ENCODE measurements at regions not wholly inside any gene's neighbourhood (a gene's known extent, or its start where the extent isn't known, plus 50 kb on each side); places are given as distances from the start of the nearest gene placed in this dataset.

GRCh38 chr7:108789451-108789850, 219.8 kb downstream of the DNAJB9 start:
- no peak for TF ChIP-seq POLR2A (IDR thresholded peaks at IDR 0.05)
- no peak for TF ChIP-seq POLR2AphosphoS5 (IDR thresholded peaks at IDR 0.05; ENCODE audit: insufficient read depth in 1 of 2, low read depth in 1 of 2)
- TF ChIP-seq CTCF (IDR thresholded peaks at IDR 0.05) = no peak
- Histone ChIP-seq H3K9me3 (no peaks in the 10 kb centered on the region), H3K4me3 (no peak overlapping the region), H3K36me3 (no peaks in the 10 kb centered on the region), H3K27me3 (no peaks in the 10 kb centered on the region), H3K4me1 (no peaks in the 10 kb centered on the region), H3K27ac (no peak overlapping the region)
- intact Hi-C loops (cut with DNase I) = no loop called here
- DNase-seq (ENCODE audit: extremely low spot score in 2 of 2) = no peak

GRCh38 chr7:108794466-108794865, 224.8 kb downstream of the DNAJB9 start:
- Histone ChIP-seq H3K27me3 (no peaks in the 10 kb centered on the region), H3K27ac (no peak overlapping the region), H3K9me3 (no peaks in the 10 kb centered on the region), H3K36me3 (no peaks in the 10 kb centered on the region), H3K4me3 (no peak overlapping the region), H3K4me1 (no peaks in the 10 kb centered on the region)
- intact Hi-C loops (cut with DNase I) = no loop called here
- DNase-seq (ENCODE audit: extremely low spot score in 2 of 2) = no peak
- TF ChIP-seq POLR2AphosphoS5 (IDR thresholded peaks at IDR 0.05; ENCODE audit: insufficient read depth in 1 of 2, low read depth in 1 of 2) (no peak), POLR2A (IDR thresholded peaks at IDR 0.05) (no peak), CTCF (IDR thresholded peaks at IDR 0.05) (no peak)

- Histone ChIP-seq H3K36me3 (no peaks in the 10 kb centered on the region), H3K4me1 (no peaks in the 10 kb centered on the region), H3K27ac (no peak overlapping the region), H3K9me3 (no peaks in the 10 kb centered on the region), H3K4me3 (no peak overlapping the region), H3K27me3 (no peaks in the 10 kb centered on the region)
- TF ChIP-seq CTCF (IDR thresholded peaks at IDR 0.05) = no peak
- no peak for TF ChIP-seq POLR2A (IDR thresholded peaks at IDR 0.05)
- TF ChIP-seq POLR2AphosphoS5 (IDR thresholded peaks at IDR 0.05; ENCODE audit: insufficient read depth in 1 of 2, low read depth in 1 of 2) = no peak
- intact Hi-C loops (cut with DNase I) = no loop called here
- DNase-seq (ENCODE audit: extremely low spot score in 2 of 2) = no peak
Measured at GRCh38 chr7:108802650-108803049, 233.0 kb downstream of the DNAJB9 start.

- H3K9me3 ChIP-seq = no peaks in the 10 kb centered on the region
- intact Hi-C loops (cut with DNase I) = no loop called here
- H3K4me3 ChIP-seq = no peak overlapping the region
- no peaks in the 10 kb centered on the region for H3K27me3 ChIP-seq
- H3K36me3 ChIP-seq = no peaks in the 10 kb centered on the region
- no peak overlapping the region for H3K27ac ChIP-seq
- DNase-seq (ENCODE audit: extremely low spot score in 2 of 2) = no peak
- H3K4me1 ChIP-seq = no peaks in the 10 kb centered on the region
- TF ChIP-seq POLR2AphosphoS5 (IDR thresholded peaks at IDR 0.05; ENCODE audit: insufficient read depth in 1 of 2, low read depth in 1 of 2) = no peak
- TF ChIP-seq POLR2A (IDR thresholded peaks at IDR 0.05) = no peak
- no peak for TF ChIP-seq CTCF (IDR thresholded peaks at IDR 0.05)
Measured at GRCh38 chr7:108805808-108806397, 236.2 kb downstream of the DNAJB9 start.

- H3K4me3 ChIP-seq = no peak overlapping the region
- no peaks in the 10 kb centered on the region for H3K36me3 ChIP-seq
- no peaks in the 10 kb centered on the region for H3K27me3 ChIP-seq
- H3K9me3 ChIP-seq = no peaks in the 10 kb centered on the region
- no peaks in the 10 kb centered on the region for H3K4me1 ChIP-seq
- no peak overlapping the region for H3K27ac ChIP-seq
- intact Hi-C loops (cut with DNase I) = no loop called here
- no peak for DNase-seq (ENCODE audit: extremely low spot score in 2 of 2)
- TF ChIP-seq CTCF (IDR thresholded peaks at IDR 0.05) = no peak
- no peak for TF ChIP-seq POLR2AphosphoS5 (IDR thresholded peaks at IDR 0.05; ENCODE audit: insufficient read depth in 1 of 2, low read depth in 1 of 2)
- TF ChIP-seq POLR2A (IDR thresholded peaks at IDR 0.05) = no peak
Measured at GRCh38 chr7:108808549-108809266, 239.0 kb downstream of the DNAJB9 start.
